H9 (cell line): ENCODE measurements at regions not wholly inside any gene's neighbourhood (a gene's known extent, or its start where the extent isn't known, plus 50 kb on each side); places are given as distances from the start of the nearest gene placed in this dataset.

ENCODE experiments used
- DNase-seq: peaks from one replicate; pipeline ENCODE4 v3.0.0-alpha.2; 2017
- H2AFZ ChIP-seq: one replicate; pipeline ENCODE4 v1.6.1; 2013; ENCODE audit warnings: mild to moderate bottlenecking, low read length, control low read depth, moderate library complexity
- H2AK5ac ChIP-seq: 2 replicates; pipeline ENCODE4 v1.6.1; 2013; ENCODE audit warnings: low read length, control low read depth, mixed read lengths; ENCODE audit not compliant: insufficient read length
- H2BK120ac ChIP-seq: one replicate; pipeline ENCODE4 v1.6.1; 2013; ENCODE audit warnings: low read depth, mild to moderate bottlenecking, low read length, control low read depth, inconsistent platforms; ENCODE audit not compliant: poor library complexity, severe bottlenecking
- H2BK12ac ChIP-seq: 2 replicates; pipeline ENCODE4 v1.6.1; 2013; ENCODE audit warnings: low read length, control low read depth, mixed read lengths, low read depth; ENCODE audit not compliant: insufficient read length
- H2BK15ac ChIP-seq: 2 replicates; pipeline ENCODE4 v1.6.1; 2013; ENCODE audit warnings: low read depth, low read length, control low read depth
- H2BK20ac ChIP-seq: one replicate; pipeline ENCODE4 v1.6.1; 2013; ENCODE audit warnings: low read depth, mild to moderate bottlenecking, low read length, control low read depth, inconsistent platforms; ENCODE audit not compliant: poor library complexity, severe bottlenecking
- H2BK5ac ChIP-seq: 2 replicates; pipeline ENCODE4 v1.6.1; 2013; ENCODE audit warnings: low read length, control low read depth, mixed read lengths; ENCODE audit not compliant: insufficient read length
- H3K14ac ChIP-seq: 2 replicates; pipeline ENCODE4 v1.6.1; 2013; ENCODE audit warnings: low read length, control low read depth; ENCODE audit not compliant: insufficient read depth
- H3K18ac ChIP-seq: 2 replicates; pipeline ENCODE4 v1.6.1; 2013; ENCODE audit warnings: low read depth, mild to moderate bottlenecking, mixed read lengths, low read length, control low read depth; ENCODE audit not compliant: insufficient read length
- H3K23ac ChIP-seq: 2 replicates; pipeline ENCODE4 v1.6.1; 2013; ENCODE audit warnings: low read length, control low read depth, mixed read lengths, low read depth; ENCODE audit not compliant: insufficient read length
- H3K23me2 ChIP-seq: 2 replicates; pipeline ENCODE4 v1.6.1; 2013; ENCODE audit warnings: low read depth, mild to moderate bottlenecking, mixed read lengths, low read length, control low read depth; ENCODE audit not compliant: insufficient read length, poor library complexity, severe bottlenecking
- H3K27ac ChIP-seq: 2 replicates; pipeline ENCODE4 v1.5.1; 2013; ENCODE audit warnings: low read length, control low read depth, mixed read lengths, low read depth; ENCODE audit not compliant: insufficient read length
- H3K27me3 ChIP-seq: 2 replicates; pipeline ENCODE4 v1.6.1; 2013; ENCODE audit warnings: low read length, control low read depth, inconsistent platforms; ENCODE audit not compliant: insufficient read depth
- H3K4ac ChIP-seq: 2 replicates; pipeline ENCODE4 v1.6.1; 2013; ENCODE audit warnings: low read depth, mild to moderate bottlenecking, control low read depth, inconsistent platforms, low read length, moderate library complexity
- H3K4me1 ChIP-seq: 2 replicates; pipeline ENCODE4 v1.6.1; 2013; ENCODE audit warnings: low read length, control low read depth, inconsistent platforms; ENCODE audit not compliant: insufficient read depth
- H3K4me2 ChIP-seq: 2 replicates; pipeline ENCODE4 v1.6.1; 2013; ENCODE audit warnings: low read length, control low read depth, mixed read lengths; ENCODE audit not compliant: insufficient read length, insufficient read depth
- H3K56ac ChIP-seq: 2 replicates; pipeline ENCODE4 v1.6.1; 2013; ENCODE audit warnings: low read depth, mild to moderate bottlenecking, mixed read lengths, low read length, control low read depth; ENCODE audit not compliant: insufficient read length
- H3K79me1 ChIP-seq: 2 replicates; pipeline ENCODE4 v1.6.1; 2013; ENCODE audit warnings: low read depth, mild to moderate bottlenecking, moderate library complexity, low read length, control low read depth, inconsistent platforms; ENCODE audit not compliant: insufficient read depth, poor library complexity, severe bottlenecking
- H3K79me2 ChIP-seq: 2 replicates; pipeline ENCODE4 v1.6.1; 2013; ENCODE audit warnings: low read length, control low read depth, inconsistent platforms; ENCODE audit not compliant: insufficient read depth
- H3K9ac ChIP-seq: 2 replicates; pipeline ENCODE4 v1.6.1; 2013; ENCODE audit warnings: low read length, control low read depth, mixed read lengths; ENCODE audit not compliant: insufficient read length; ENCODE audit errors: extremely low read depth
- H3K9me3 ChIP-seq: one replicate; pipeline ENCODE4 v1.6.1; 2013; ENCODE audit warnings: low read depth, low read length, inconsistent platforms; ENCODE audit not compliant: control insufficient read depth
- H3T11ph ChIP-seq: one replicate; pipeline ENCODE4 v1.6.1; 2013; ENCODE audit warnings: mild to moderate bottlenecking, low read length, control low read depth, inconsistent platforms
- H4K20me1 ChIP-seq: one replicate; pipeline ENCODE4 v1.6.1; 2013; ENCODE audit not compliant: control insufficient read depth, insufficient read length, insufficient read depth
- H4K5ac ChIP-seq: 2 replicates; pipeline ENCODE4 v1.6.1; 2013; ENCODE audit warnings: low read depth, mild to moderate bottlenecking, mixed read lengths, low read length, control low read depth; ENCODE audit not compliant: insufficient read length
- H4K8ac ChIP-seq: replicated peaks from 2 replicates; pipeline ENCODE4 v1.6.1; 2013; ENCODE audit warnings: low read length, control low read depth, mixed read lengths, low read depth; ENCODE audit not compliant: insufficient read length
- H4K91ac ChIP-seq: 2 replicates; pipeline ENCODE4 v1.6.1; 2013; ENCODE audit warnings: low read depth, mild to moderate bottlenecking, moderate library complexity, mixed read lengths, low read length, control low read depth; ENCODE audit not compliant: insufficient read length
- H3K27ac Mint-ChIP-seq, 3 experiments: 2 replicates in 2 of 3; 3 replicates in 1 of 3; pipeline ENCODE4 v1.8.0; 2020 to 2021; ENCODE audit warnings: mixed read lengths in 3 of 3, mild to moderate bottlenecking in 1 of 3, moderate library complexity in 1 of 3
- H3K27me3 Mint-ChIP-seq: 2 replicates; pipeline ENCODE4 v1.8.0; 2021; ENCODE audit warnings: low read depth, mild to moderate bottlenecking, moderate library complexity, mixed read lengths
- H3K36me3 Mint-ChIP-seq, 3 experiments: 2 replicates in 2 of 3; 3 replicates in 1 of 3; pipeline ENCODE4 v1.8.0; 2020 to 2021; ENCODE audit warnings: low read depth in 3 of 3, mixed read lengths in 3 of 3; ENCODE audit not compliant: insufficient read depth in 1 of 3
- H3K4me1 Mint-ChIP-seq, 2 experiments: 2 replicates each; pipeline ENCODE4 v1.8.0; 2020; ENCODE audit warnings: mixed read lengths in 2 of 2
- H3K4me3 Mint-ChIP-seq, 2 experiments: 2 replicates in 1 of 2; 3 replicates in 1 of 2; pipeline ENCODE4 v1.8.0; 2020 to 2021; ENCODE audit warnings: mild to moderate bottlenecking in 2 of 2, mixed read lengths in 2 of 2, moderate library complexity in 1 of 2
- H3K9me3 Mint-ChIP-seq, 2 experiments: 2 replicates in 1 of 2; 3 replicates in 1 of 2; pipeline ENCODE4 v1.8.0; 2020; ENCODE audit warnings: mild to moderate bottlenecking in 2 of 2, mixed read lengths in 2 of 2, moderate library complexity in 1 of 2
- WGBS: extraction: QIAGEN DNeasy Blood & Tissue Kit; methylation state at CpG from one replicate; pipeline ENCODE4 v1.1.7; 2013; ENCODE audit warnings: missing lambda C conversion rate, low lambda C conversion rate, mixed read lengths; ENCODE audit not compliant: insufficient read length; ENCODE audit errors: extremely low coverage; 5-methylcytosine and 5-hydroxymethylcytosine counted together
- TF ChIP-seq, protein P1 (sequence below): fragments of 200-600 bp; sonication (generic); conservative IDR thresholded peaks from 3 replicates; pipeline ENCODE4 v1.8.0; 2021; ENCODE audit warnings: antibody characterized with exemption, mild to moderate bottlenecking

- no peak overlapping the region for H3T11ph ChIP-seq
- H2BK120ac ChIP-seq, result no peak overlapping the region
- no peak overlapping the region for H3K14ac ChIP-seq
- no peaks in the 10 kb centered on the region for H3K79me2 ChIP-seq
- H4K20me1 ChIP-seq, result no peaks in the 10 kb centered on the region
- no CpG with 5 or more reads among the region's 4 CpGs for WGBS
- no peak overlapping the region for H4K5ac ChIP-seq
- Mint-ChIP-seq H3K9me3 (no peaks in the 10 kb centered on the region), H3K36me3 (no peaks in the 10 kb centered on the region; a peak in 1 of 7 replicates), H3K4me1 (peaks cover 15 to 16% of the 10 kb centered on the region in 2 experiments), H3K4me3 (no peak overlapping the region), H3K27ac (no peak overlapping the region), H3K27me3 (peaks cover 24% of the 10 kb centered on the region)
- H3K56ac ChIP-seq, result no peak overlapping the region
- 0 out of 2 replicates have a peak, but pooled peaks cover 3% of the 10 kb centered on the region for H3K4me1 ChIP-seq
- no peaks in the 10 kb centered on the region for H3K27me3 ChIP-seq
- H3K9ac ChIP-seq, result no peak overlapping the region
- H2BK5ac ChIP-seq, result no peak overlapping the region
- no peak overlapping the region for H3K4ac ChIP-seq
- H4K8ac ChIP-seq, result no peak overlapping the region
- no peak overlapping the region for H2BK15ac ChIP-seq
- no peak overlapping the region for H3K4me2 ChIP-seq
- no peak overlapping the region for H2AK5ac ChIP-seq
- no peak overlapping the region for H2BK20ac ChIP-seq
- H3K23me2 ChIP-seq, result no peaks in the 10 kb centered on the region
- no peak overlapping the region for H3K27ac ChIP-seq
- H2BK12ac ChIP-seq, result no peak overlapping the region
- TF ChIP-seq, protein P1, sequence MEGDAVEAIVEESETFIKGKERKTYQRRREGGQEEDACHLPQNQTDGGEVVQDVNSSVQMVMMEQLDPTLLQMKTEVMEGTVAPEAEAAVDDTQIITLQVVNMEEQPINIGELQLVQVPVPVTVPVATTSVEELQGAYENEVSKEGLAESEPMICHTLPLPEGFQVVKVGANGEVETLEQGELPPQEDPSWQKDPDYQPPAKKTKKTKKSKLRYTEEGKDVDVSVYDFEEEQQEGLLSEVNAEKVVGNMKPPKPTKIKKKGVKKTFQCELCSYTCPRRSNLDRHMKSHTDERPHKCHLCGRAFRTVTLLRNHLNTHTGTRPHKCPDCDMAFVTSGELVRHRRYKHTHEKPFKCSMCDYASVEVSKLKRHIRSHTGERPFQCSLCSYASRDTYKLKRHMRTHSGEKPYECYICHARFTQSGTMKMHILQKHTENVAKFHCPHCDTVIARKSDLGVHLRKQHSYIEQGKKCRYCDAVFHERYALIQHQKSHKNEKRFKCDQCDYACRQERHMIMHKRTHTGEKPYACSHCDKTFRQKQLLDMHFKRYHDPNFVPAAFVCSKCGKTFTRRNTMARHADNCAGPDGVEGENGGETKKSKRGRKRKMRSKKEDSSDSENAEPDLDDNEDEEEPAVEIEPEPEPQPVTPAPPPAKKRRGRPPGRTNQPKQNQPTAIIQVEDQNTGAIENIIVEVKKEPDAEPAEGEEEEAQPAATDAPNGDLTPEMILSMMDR, result no peak
- no peak overlapping the region for H3K23ac ChIP-seq
- no peaks in the 10 kb centered on the region for H3K79me1 ChIP-seq
- H3K18ac ChIP-seq, result no peak overlapping the region
- no peaks in the 10 kb centered on the region for H3K9me3 ChIP-seq
- DNase-seq, result no peak
- H2AFZ ChIP-seq, result no peak overlapping the region
- no peak overlapping the region for H4K91ac ChIP-seq
Observed at GRCh38 chr2:65960953-65961352, 474.0 kb upstream of the MEIS1 start.
